Neuronal stem cell (in vitro differentiated cells): ENCODE measurements at regions not wholly inside any gene's neighbourhood (a gene's known extent, or its start where the extent isn't known, plus 50 kb on each side); places are given as distances from the start of the nearest gene placed in this dataset.

Source experiments
- DNase-seq: peaks from one replicate; pipeline ENCODE4 v3.0.0-alpha.2; 2013; ENCODE audit warnings: low spot score
- H2AFZ ChIP-seq: one replicate; pipeline ENCODE4 v1.6.1; 2013; ENCODE audit warnings: mild to moderate bottlenecking, low read length, inconsistent platforms
- H2AK5ac ChIP-seq: 2 replicates; pipeline ENCODE4 v1.6.1; 2013; ENCODE audit warnings: low read depth, mild to moderate bottlenecking, inconsistent platforms, low read length, moderate library complexity, mixed read lengths
- H2BK120ac ChIP-seq: 2 replicates; pipeline ENCODE4 v1.6.1; 2013; ENCODE audit warnings: low read depth, mild to moderate bottlenecking, inconsistent platforms, low read length, moderate library complexity, mixed read lengths
- H2BK12ac ChIP-seq: one replicate; pipeline ENCODE4 v1.6.1; 2013; ENCODE audit warnings: low read length, inconsistent platforms
- H2BK15ac ChIP-seq: 2 replicates; pipeline ENCODE4 v1.6.1; 2013; ENCODE audit warnings: mild to moderate bottlenecking, low read length, inconsistent platforms, mixed read lengths
- H2BK5ac ChIP-seq: one replicate; pipeline ENCODE4 v1.6.1; 2013; ENCODE audit warnings: inconsistent platforms, mild to moderate bottlenecking, low read length, moderate library complexity
- H3K14ac ChIP-seq: one replicate; pipeline ENCODE4 v1.6.1; 2013; ENCODE audit warnings: low read length, inconsistent platforms
- H3K18ac ChIP-seq: 2 replicates; pipeline ENCODE4 v1.6.1; 2013; ENCODE audit warnings: low read length, inconsistent platforms
- H3K23ac ChIP-seq: 2 replicates; pipeline ENCODE4 v1.6.1; 2013; ENCODE audit warnings: low read depth, mild to moderate bottlenecking, mixed read lengths, low read length, inconsistent platforms; ENCODE audit not compliant: poor library complexity
- H3K27ac ChIP-seq: replicated peaks from 3 replicates; pipeline ENCODE4 v1.5.1; 2013; ENCODE audit warnings: low read length, inconsistent platforms
- H3K27me3 ChIP-seq, 3 experiments: 2 replicates each; pipeline ENCODE4 v1.6.1; 2013; ENCODE audit warnings: low read length in 3 of 3, mild to moderate bottlenecking in 2 of 3, inconsistent platforms in 1 of 3, low read depth in 1 of 3, mixed read lengths in 1 of 3, moderate library complexity in 1 of 3; ENCODE audit not compliant: control insufficient read depth in 3 of 3, insufficient read depth in 3 of 3
- H3K36me3 ChIP-seq, 2 donors: replicated peaks in 1 of 2; 2 replicates each; pipeline ENCODE4 v1.6.1; 2013; ENCODE audit warnings: low read length in 2 of 2; ENCODE audit not compliant: control insufficient read depth in 2 of 2, insufficient read depth in 2 of 2
- H3K4ac ChIP-seq: 2 replicates; pipeline ENCODE4 v1.6.1; 2013; ENCODE audit warnings: inconsistent platforms, mild to moderate bottlenecking, low read length, moderate library complexity
- H3K4me1 ChIP-seq, 2 donors: 1 replicate in 1 of 2; 2 replicates in 1 of 2; pipeline ENCODE4 v1.6.1; 2013; ENCODE audit warnings: low read length in 2 of 2, low read depth in 1 of 2; ENCODE audit not compliant: control insufficient read depth in 2 of 2, insufficient read depth in 1 of 2
- H3K4me2 ChIP-seq: one replicate; pipeline ENCODE4 v1.6.1; 2013; ENCODE audit warnings: mild to moderate bottlenecking, low read length, inconsistent platforms; ENCODE audit not compliant: insufficient read depth, poor library complexity, severe bottlenecking
- H3K4me3 ChIP-seq, 2 donors: 2 replicates each; pipeline ENCODE4 v1.5.1; 2013; ENCODE audit warnings: low read length in 2 of 2, mild to moderate bottlenecking in 2 of 2, inconsistent platforms in 1 of 2, moderate library complexity in 1 of 2
- H3K79me1 ChIP-seq: one replicate; pipeline ENCODE4 v1.6.1; 2013; ENCODE audit warnings: low read depth, mild to moderate bottlenecking, inconsistent platforms, low read length, moderate library complexity
- H3K9ac ChIP-seq: one replicate; pipeline ENCODE4 v1.6.1; 2013; ENCODE audit warnings: mild to moderate bottlenecking, low read depth, low read length, inconsistent platforms; ENCODE audit not compliant: poor library complexity
- H3K9me3 ChIP-seq, 2 donors: replicated peaks in 1 of 2; 2 replicates each; pipeline versions ENCODE3 to v1.6.1; 2013; ENCODE audit warnings: low read length in 2 of 2, mild to moderate bottlenecking in 2 of 2, inconsistent platforms in 1 of 2, low read depth in 1 of 2, mixed read lengths in 1 of 2, moderate library complexity in 1 of 2; ENCODE audit not compliant: control insufficient read depth in 2 of 2, insufficient read depth in 1 of 2
- H4K8ac ChIP-seq: one replicate; pipeline ENCODE4 v1.6.1; 2013; ENCODE audit warnings: low read depth, mild to moderate bottlenecking, inconsistent platforms, low read length, moderate library complexity
- H4K91ac ChIP-seq: one replicate; pipeline ENCODE4 v1.6.1; 2013; ENCODE audit warnings: low read length, low read depth, mild to moderate bottlenecking, inconsistent platforms; ENCODE audit not compliant: poor library complexity
- WGBS, 2 donors: extraction: QIAGEN DNeasy Blood & Tissue Kit; methylation state at CpG; one replicate each; pipeline ENCODE4 v1.1.7; 2013; ENCODE audit warnings: missing lambda C conversion rate in 2 of 2, mixed read lengths in 1 of 2; ENCODE audit not compliant: insufficient read length in 2 of 2, insufficient replicate concordance in 1 of 2; ENCODE audit errors: extremely low coverage in 2 of 2; 5-methylcytosine and 5-hydroxymethylcytosine counted together

GRCh38 chr3:144049374-144049773 lies 77.8 kb downstream of the DIPK2A start:
- no peaks in the 10 kb centered on the region for H3K9me3 ChIP-seq
- H3K36me3 ChIP-seq: no peaks in the 10 kb centered on the region
- no peak overlapping the region for H4K8ac ChIP-seq
- no peak overlapping the region for H3K4me2 ChIP-seq
- no peak overlapping the region for H3K9ac ChIP-seq
- H3K27ac ChIP-seq: no peak overlapping the region
- H3K4me3 ChIP-seq: no peak overlapping the region
- H2BK120ac ChIP-seq: no peak overlapping the region
- no peak overlapping the region for H3K4ac ChIP-seq
- H3K4me1 ChIP-seq: no peaks in the 10 kb centered on the region
- H3K79me1 ChIP-seq: no peaks in the 10 kb centered on the region
- no CpG with 5 or more reads among the region's 5 CpGs for WGBS, 2 donors
- H2AFZ ChIP-seq: no peak overlapping the region
- no peak for DNase-seq
- no peak overlapping the region for H2AK5ac ChIP-seq
- H3K23ac ChIP-seq: no peak overlapping the region
- no peak overlapping the region for H2BK5ac ChIP-seq
- no peak overlapping the region for H2BK12ac ChIP-seq
- H3K27me3 ChIP-seq: no peaks in the 10 kb centered on the region
- H3K18ac ChIP-seq: no peak overlapping the region
- no peak overlapping the region for H3K14ac ChIP-seq
- no peak overlapping the region for H4K91ac ChIP-seq
- no peak overlapping the region for H2BK15ac ChIP-seq

GRCh38 chr3:144051211-144051610 lies 79.6 kb downstream of the DIPK2A start:
- Histone ChIP-seq H3K9ac (no peak overlapping the region), H4K8ac (no peak overlapping the region), H2AK5ac (no peak overlapping the region), H2BK120ac (no peak overlapping the region), H3K9me3 (no peaks in the 10 kb centered on the region), H3K23ac (no peak overlapping the region), H2BK12ac (no peak overlapping the region), H2BK15ac (no peak overlapping the region), H3K4ac (no peak overlapping the region), H3K18ac (no peak overlapping the region), H2BK5ac (no peak overlapping the region), H3K27ac (no peak overlapping the region), H3K27me3 (no peaks in the 10 kb centered on the region), H3K4me1 (no peaks in the 10 kb centered on the region), H2AFZ (no peak overlapping the region), H3K79me1 (no peaks in the 10 kb centered on the region), H3K36me3 (no peaks in the 10 kb centered on the region), H3K4me3 (no peak overlapping the region), H3K14ac (no peak overlapping the region), H4K91ac (no peak overlapping the region), H3K4me2 (no peak overlapping the region)
- no peak for DNase-seq

GRCh38 chr3:144052275-144052674 lies 80.7 kb downstream of the DIPK2A start:
- no peak for DNase-seq
- Histone ChIP-seq H3K27me3 (no peaks in the 10 kb centered on the region), H3K4me2 (no peak overlapping the region), H4K8ac (no peak overlapping the region), H3K4me1 (no peaks in the 10 kb centered on the region), H3K27ac (no peak overlapping the region), H2BK15ac (no peak overlapping the region), H3K14ac (no peak overlapping the region), H2AFZ (no peak overlapping the region), H3K4ac (no peak overlapping the region), H3K18ac (no peak overlapping the region), H3K23ac (no peak overlapping the region), H3K4me3 (no peak overlapping the region), H2BK5ac (no peak overlapping the region), H3K9me3 (no peaks in the 10 kb centered on the region), H2BK120ac (no peak overlapping the region), H2AK5ac (no peak overlapping the region), H4K91ac (no peak overlapping the region), H3K79me1 (no peaks in the 10 kb centered on the region), H3K36me3 (no peaks in the 10 kb centered on the region), H3K9ac (no peak overlapping the region), H2BK12ac (no peak overlapping the region)

GRCh38 chr3:144053121-144053520 lies 81.5 kb downstream of the DIPK2A start:
- Histone ChIP-seq H2AFZ (no peak overlapping the region), H3K79me1 (no peaks in the 10 kb centered on the region), H3K23ac (no peak overlapping the region), H2BK120ac (no peak overlapping the region), H4K91ac (no peak overlapping the region), H3K4ac (no peak overlapping the region), H3K27me3 (no peaks in the 10 kb centered on the region), H3K9me3 (no peaks in the 10 kb centered on the region), H2BK5ac (no peak overlapping the region), H2BK15ac (no peak overlapping the region), H3K27ac (no peak overlapping the region), H3K36me3 (no peaks in the 10 kb centered on the region), H3K4me3 (no peak overlapping the region), H3K14ac (no peak overlapping the region), H4K8ac (no peak overlapping the region), H3K4me1 (no peaks in the 10 kb centered on the region), H3K4me2 (no peak overlapping the region), H3K9ac (no peak overlapping the region), H2AK5ac (no peak overlapping the region), H2BK12ac (no peak overlapping the region), H3K18ac (no peak overlapping the region)
- no CpG with 5 or more reads among the region's 1 CpG for WGBS, 2 donors
- no peak for DNase-seq
